ENCODE measurements at regions not wholly inside any gene's neighbourhood (a gene's known extent, or its start where the extent isn't known, plus 50 kb on each side); places are given as distances from the start of the nearest gene placed in this dataset.

- TF ChIP-seq POLR2A (IDR thresholded peaks at IDR 0.05): no peak
- TF ChIP-seq, protein P1, sequence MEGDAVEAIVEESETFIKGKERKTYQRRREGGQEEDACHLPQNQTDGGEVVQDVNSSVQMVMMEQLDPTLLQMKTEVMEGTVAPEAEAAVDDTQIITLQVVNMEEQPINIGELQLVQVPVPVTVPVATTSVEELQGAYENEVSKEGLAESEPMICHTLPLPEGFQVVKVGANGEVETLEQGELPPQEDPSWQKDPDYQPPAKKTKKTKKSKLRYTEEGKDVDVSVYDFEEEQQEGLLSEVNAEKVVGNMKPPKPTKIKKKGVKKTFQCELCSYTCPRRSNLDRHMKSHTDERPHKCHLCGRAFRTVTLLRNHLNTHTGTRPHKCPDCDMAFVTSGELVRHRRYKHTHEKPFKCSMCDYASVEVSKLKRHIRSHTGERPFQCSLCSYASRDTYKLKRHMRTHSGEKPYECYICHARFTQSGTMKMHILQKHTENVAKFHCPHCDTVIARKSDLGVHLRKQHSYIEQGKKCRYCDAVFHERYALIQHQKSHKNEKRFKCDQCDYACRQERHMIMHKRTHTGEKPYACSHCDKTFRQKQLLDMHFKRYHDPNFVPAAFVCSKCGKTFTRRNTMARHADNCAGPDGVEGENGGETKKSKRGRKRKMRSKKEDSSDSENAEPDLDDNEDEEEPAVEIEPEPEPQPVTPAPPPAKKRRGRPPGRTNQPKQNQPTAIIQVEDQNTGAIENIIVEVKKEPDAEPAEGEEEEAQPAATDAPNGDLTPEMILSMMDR (IDR thresholded peaks at IDR 0.05): no peak
Measured at GRCh38 chr9:115694991-115695390, 458.6 kb upstream of the PAPPA start.

GRCh38 chr9:115712981-115713380, 440.6 kb upstream of the PAPPA start:
- no peak for ATAC-seq
- no peak overlapping the region for H3K4me3 ChIP-seq
- DNase-seq: no peak
- WGBS, 4 donors: 84 to 95% (median 86%) methylated on average over 2 of the region's 2 CpGs
- H3K27ac ChIP-seq: no peak overlapping the region
- TF ChIP-seq, protein P1 (IDR thresholded peaks at IDR 0.05): no peak
- no peak for TF ChIP-seq POLR2A (IDR thresholded peaks at IDR 0.05)
- intact Hi-C loops (cut with DNase I): no loop called here
- H3K36me3 ChIP-seq: no peaks in the 10 kb centered on the region
- H3K9me3 ChIP-seq: no peaks in the 10 kb centered on the region
- H3K4me1 ChIP-seq: no peaks in the 10 kb centered on the region
- H3K27me3 ChIP-seq: no peaks in the 10 kb centered on the region

More at GRCh38 chr9:115694991-115695390, 458.6 kb upstream of the PAPPA start:
- Histone ChIP-seq H3K4me3 (no peak overlapping the region), H3K36me3 (no peaks in the 10 kb centered on the region), H3K27me3 (no peaks in the 10 kb centered on the region), H3K4me1 (no peaks in the 10 kb centered on the region), H3K27ac (no peak overlapping the region), H3K9me3 (no peaks in the 10 kb centered on the region)
- DNase-seq: no peak
- no peak for ATAC-seq
- intact Hi-C loops (cut with DNase I): loop anchor here in 2 of 10 donors (10.0 kb wide), 2 partner anchors 880 to 970 kb away; no protein-coding TSS in a partner anchor

- ATAC-seq (no peak), DNase-seq (no peak)
- TF ChIP-seq, protein P1 (IDR thresholded peaks at IDR 0.05): no peak
- no peak for TF ChIP-seq POLR2A (IDR thresholded peaks at IDR 0.05)
- intact Hi-C loops (cut with DNase I): no loop called here
- 59 to 62% (median 61%) methylated on average over 2 of the region's 2 CpGs for WGBS, 4 donors
- Histone ChIP-seq H3K4me3 (no peak overlapping the region), H3K36me3 (no peaks in the 10 kb centered on the region), H3K27ac (no peak overlapping the region), H3K9me3 (no peaks in the 10 kb centered on the region), H3K27me3 (no peaks in the 10 kb centered on the region), H3K4me1 (no peaks in the 10 kb centered on the region)
Measured at GRCh38 chr9:115715666-115716065, 437.9 kb upstream of the PAPPA start.

DNA sequence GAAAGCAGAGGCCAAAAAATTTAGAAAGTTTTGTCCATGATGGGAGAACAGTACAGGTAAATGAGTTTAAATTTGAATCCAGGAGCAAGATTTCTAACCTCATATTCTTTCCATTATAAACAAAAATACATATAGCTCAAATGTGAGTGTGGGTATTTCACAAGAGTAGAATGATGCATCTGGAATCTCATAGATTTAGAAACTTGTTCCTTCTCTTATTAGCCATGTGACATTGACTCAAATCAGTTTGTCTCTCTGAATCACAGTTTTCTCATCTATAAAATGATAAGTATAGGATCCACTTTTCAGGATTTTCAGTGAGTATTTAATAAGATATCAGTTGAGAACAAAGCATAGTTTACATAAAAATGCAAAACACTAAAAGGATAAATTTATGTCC, 436.3 kb upstream of the PAPPA start:
- intact Hi-C loops (cut with DNase I): no loop called here
- no peak overlapping the region for H3K27ac ChIP-seq
- no peak overlapping the region for H3K4me3 ChIP-seq
- H3K4me1 ChIP-seq: no peaks in the 10 kb centered on the region
- H3K36me3 ChIP-seq: no peaks in the 10 kb centered on the region
- no peaks in the 10 kb centered on the region for H3K27me3 ChIP-seq
- no peak for TF ChIP-seq POLR2A (IDR thresholded peaks at IDR 0.05)
- TF ChIP-seq, protein P1 (IDR thresholded peaks at IDR 0.05): no peak
- no peaks in the 10 kb centered on the region for H3K9me3 ChIP-seq
- ATAC-seq: no peak
- DNase-seq: no peak
